NAMALWA (cell line): ENCODE measurements at regions not wholly inside any gene's neighbourhood (a gene's known extent, or its start where the extent isn't known, plus 50 kb on each side); places are given as distances from the start of the nearest gene placed in this dataset.
A peak's percentile ranks its signal among the peaks of the same experiment; 100 is the strongest.

ENCODE experiments used
- DNase-seq: peaks from one replicate; pipeline ENCODE4 v3.0.0-alpha.2; 2015; ENCODE audit warnings: low spot score

DNA sequence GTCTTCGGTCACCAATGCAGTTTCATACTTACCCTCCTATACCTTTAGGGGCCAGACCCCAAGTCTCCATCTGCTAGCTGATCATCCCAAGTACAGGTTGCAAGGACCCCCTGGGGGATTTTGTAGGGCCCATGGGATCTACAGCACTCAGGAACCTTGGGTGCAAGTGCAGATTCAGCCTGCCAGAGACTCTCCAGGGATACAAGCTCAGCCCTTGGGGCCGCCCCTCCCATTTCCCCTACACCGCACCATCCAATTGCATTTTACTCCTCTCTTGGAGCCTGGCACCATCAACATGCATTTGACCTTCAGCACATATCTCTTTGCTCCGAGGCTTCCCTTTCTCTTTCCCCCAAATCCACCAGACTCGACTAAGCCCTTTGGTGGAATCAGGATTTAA lies 154.7 kb upstream of the ZNF536 start:
- DNase-seq: no peak

DNA sequence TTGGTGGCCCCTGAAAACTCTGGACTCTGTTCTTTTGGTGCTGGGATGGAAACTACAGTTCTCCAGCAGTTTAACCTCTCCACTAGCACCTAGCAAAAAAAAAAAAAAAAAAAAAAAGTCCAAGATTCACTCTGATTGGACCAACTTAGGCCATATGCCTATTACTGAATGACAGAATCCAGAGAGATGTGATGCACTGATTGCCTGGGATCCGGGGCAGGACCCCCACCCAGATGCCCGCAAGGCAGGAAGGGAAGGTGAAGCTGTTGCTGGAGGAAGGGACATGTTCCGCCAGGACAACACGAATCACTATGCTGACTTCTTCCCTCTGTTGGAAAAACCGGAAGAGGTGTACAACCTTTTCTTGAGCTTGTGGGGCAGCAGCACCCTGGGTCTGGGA lies 152.5 kb upstream of the ZNF536 start:
- no peak for DNase-seq

DNA sequence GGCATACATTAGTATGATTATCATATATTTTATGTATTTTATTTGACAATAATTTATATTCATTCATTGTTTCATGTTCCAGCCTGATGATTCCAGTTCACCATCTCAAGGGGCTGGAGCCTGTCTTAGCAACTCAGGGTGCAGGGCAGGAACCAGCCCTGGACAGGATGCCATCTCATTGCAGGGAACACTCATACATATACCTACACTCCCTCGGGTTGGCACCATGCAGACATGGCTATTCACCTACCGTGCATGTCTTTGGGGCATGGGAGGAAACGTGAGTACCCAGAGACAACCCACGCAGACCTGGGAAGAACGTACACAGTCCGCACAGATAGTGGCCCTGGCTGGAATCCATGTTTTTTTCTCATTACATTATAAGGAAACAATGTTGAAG lies 151.0 kb upstream of the ZNF536 start:
- DNase-seq: no peak

DNA sequence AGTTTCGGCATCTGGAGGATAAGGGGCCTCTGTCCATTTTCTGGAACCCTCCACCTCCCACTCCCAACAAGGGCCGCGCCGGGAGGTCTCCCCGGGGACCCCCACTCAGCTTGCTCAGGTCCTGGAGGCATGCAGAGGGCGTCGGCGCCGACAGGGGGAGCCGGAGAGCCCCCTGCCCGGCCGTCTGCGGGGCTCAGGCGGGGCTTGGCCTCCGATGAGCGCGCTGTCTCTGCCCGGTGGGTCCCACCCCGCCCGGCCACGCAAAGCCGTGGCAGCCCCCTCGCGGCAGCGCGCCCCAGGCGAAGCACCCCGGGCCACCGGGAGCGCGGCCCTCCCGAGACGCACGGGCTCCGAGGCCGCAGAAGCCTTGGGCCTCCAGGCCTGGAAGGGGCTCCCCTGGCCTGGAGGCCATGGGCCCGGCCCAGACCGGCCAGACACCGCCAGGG lies 149.7 kb upstream of the ZNF536 start:
- peak; percentile 25 for DNase-seq

DNA sequence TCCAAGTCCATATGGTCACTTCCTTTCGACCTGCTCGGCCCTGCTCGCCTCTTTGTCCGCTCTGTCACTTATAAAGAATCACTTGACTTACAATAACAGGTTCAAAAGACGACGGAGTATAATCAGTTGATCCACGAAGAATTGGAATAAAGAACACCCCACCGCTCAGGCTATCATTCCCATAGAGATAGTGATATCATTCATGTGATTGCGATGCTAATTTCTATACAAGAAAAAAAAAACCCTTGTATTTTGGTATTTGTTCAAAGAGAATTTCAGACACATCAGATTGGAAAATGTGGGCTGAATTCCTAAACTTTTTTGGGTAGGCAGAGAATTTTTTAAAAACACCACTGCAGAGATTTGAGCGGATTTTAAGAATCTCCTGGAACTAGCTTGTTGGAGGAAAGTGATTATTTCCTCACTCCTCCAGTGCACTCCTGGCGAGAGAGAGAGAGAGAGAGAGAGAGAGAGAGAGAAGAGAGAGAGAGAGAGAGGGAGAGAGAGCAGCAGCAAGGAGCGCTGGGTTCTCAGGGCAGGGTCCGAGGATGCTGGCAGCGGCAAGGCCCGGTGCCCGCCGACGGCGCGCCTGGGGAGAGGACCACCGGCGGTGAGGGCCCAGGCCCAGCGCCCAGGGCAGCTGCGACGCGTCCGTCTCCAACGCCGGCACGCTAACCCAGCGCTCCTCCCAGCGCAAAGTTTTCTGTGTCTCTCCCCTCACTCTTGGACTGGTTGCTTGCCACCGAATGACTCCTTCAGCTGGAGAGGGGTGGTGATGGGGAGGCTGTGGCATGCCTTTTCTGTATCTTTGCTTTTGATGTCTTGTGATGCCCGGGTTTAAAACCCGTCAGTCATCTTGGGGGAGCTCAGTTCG lies 149.0 kb upstream of the ZNF536 start:
- DNase-seq: no peak

DNA sequence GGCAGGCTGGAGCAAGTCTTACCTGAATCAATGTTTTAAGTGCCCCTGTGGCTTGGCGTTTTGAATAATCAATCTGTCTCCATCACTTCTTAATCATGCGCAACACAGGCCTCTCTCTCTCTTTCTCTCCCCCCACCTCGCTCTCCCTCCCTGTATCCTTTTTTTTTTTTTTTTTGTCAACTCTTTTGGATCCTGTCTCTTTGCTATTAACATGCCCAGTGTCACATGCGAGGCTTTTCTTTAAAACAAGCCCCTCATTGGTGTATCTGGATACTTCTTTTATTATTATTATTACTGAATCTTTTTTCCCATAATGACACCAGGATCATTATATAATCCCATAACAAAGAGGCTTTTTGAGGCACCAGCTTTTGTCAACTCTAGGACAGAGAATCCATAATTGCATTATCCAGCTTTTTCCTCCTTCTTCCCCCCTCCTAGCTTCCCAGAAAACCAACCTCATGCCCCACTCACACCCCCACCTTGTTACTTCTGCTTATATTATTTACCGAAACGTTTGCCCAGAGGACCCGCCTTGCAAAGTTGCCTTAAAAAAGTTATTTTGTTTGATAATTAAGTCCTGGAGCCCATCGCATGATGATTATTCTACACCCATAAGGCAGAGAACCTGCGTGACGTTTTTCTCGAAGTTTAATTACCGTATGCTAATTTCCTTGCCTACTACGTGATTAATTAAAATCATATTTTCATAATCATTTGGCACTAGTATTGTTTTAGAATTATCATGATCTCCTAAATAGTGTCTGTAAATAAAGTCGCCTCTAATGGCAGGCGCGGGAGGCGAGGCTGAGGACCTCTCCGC lies 148.1 kb upstream of the ZNF536 start:
- DNase-seq: no peak

DNA sequence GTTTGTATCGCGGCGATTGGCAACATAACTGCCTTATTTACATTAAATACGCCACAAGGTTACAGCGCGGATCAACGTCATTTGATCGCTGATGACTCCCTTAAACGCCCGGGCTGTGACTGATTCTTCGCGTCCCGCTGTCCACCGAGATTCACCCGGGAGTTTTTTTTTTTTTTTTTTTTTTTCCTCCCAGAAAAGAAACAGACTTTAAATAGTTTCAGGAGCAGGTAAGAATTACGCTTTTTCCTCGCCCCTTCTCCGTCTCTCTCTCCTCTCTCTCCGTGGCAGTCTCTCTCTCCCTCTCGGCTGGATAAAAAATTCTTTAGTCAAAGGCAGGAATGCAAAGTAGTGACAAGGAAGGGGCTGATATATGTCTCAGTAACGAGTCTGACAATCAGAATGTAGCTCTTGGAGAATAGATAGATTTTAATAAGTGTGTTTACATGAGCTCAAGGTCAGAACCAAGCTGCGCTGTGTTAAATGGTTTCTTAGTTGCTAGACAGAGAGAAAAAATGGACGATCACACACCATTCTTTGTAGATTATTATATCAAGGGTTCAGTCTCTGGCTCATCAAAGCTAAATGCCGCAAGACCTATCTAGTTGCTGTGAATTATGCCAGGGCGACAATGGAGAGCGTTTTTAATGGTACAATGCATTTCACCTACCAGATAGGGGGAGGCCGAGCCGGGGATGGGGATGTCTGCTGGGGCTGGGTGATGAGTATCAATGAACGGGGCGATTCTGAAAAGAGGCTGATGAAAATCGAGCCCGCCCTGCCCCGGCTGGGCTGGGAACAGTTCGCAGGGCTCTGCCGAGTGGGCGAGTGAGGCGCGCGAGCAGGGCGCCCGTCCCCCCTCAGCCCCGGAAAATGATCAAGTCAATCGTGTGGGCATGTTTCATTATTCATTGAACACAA lies 147.2 kb upstream of the ZNF536 start:
- DNase-seq: no peak

DNA sequence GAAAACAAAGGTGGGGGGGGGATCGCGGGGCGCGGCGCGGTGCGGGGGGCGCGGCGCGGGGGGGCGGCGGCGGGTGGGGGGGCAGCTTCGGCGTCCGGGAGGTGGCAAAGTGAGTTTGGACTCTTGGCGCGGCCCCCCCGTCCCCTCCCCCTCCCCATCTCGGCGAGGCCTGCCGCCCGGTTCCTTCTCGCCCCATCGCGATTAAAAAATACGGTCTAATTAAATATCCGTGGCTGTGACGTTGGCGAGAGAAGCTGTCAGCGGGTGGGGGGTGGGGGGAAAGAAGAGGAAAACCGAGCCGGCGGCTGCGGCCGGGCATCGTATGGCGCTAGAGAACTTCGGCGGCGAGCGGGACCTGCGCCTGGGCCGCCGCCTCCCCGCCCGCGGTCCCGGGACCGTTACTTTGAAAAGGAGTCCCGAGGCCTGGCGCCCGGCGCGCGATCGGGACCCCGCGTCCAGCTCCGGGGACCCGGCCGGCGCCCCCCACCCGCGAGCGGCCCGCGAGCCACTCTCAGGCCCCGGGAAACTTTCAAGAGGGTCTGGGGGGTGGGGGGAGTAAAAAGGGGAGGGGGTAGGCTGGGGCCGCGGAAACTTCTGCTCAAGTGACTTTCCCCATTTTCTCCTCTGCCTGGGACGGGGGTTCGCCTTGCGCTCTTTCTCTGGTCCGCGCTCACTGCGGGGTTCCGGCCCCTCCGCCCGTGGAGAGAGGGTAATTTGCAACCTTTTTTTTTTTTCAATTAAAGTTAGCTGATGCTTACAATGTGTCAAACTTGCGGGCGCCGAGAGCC lies 146.3 kb upstream of the ZNF536 start:
- no peak for DNase-seq

DNA sequence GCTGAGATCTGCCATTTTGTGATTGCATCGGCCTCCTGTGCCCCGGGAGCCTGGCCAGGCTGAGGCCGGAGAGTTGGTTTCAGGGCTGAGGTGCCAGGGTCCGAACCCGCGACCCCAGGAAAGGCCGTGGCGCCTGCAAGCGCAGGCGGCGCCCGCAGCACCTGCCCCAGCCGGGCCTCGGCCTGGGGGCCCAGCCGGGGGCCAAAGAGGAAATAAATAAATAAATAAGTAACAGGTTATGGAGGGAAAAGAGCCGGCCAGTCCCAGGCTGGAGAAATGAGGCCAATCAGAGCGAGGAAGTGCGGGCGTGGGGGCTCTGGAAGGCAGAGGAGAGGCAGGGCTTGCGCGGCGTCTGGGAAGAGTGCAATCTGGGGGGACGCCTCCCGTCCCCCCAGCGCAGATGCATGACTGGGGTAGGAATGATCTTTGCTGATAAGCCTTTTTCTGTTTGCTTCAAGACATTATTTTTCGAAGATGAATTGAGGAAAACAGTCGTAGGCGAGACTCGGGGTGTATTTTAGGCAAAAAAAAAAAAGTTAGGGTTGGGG lies 145.6 kb upstream of the ZNF536 start:
- DNase-seq: no peak

DNA sequence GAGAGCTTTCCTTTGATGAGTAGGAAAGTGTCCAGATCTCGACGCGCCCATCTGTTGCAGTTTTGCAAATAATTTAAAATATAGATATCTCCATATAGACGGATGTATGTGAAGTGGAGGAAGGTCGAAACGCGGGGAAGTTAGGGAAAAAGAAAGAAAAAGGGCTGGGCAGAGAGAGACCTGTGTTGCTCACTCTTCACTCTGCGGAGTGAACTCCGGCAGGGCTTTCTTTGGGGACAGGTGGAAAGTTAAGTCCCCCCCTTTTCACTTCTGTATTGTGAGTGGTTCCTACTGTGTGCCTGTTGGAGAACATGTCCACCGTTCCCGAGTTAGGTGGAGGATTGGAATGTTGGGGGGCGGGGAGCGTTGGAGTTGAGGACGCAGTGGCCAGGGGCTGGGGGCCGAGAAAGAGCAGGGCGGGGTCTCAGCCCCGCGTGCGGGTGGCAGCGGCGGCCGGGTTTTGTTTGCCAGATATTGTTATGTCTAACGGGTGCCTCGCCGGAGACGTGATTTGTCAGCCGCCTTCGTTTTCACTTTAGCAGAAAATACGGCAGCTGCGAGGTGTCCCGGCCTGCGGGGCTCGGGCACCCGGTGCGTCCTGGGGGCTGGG lies 145.1 kb upstream of the ZNF536 start:
- DNase-seq: no peak

DNA sequence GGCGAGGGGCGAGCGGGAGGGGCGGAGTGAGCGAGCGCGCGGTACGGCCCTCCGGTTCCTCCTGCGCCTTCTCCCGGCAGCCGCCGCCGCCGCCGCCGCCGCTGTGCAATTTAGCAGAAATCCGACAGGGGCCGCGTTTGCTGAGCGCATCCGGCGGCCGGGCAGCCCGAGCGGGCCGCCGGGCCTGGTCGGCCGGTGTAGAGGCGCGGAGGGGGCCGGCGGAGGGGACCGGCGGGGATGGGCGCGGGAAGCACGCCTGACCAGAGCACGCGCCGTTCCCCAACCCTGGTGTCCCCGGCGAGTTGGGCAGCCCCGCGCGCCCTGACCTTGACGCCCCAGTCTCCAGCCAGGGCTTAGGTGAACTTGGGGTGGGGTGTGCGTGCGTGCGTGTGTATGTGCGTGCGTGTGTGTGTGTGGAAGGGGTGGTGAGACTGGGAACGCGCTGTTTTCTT lies 144.5 kb upstream of the ZNF536 start:
- no peak for DNase-seq

DNA sequence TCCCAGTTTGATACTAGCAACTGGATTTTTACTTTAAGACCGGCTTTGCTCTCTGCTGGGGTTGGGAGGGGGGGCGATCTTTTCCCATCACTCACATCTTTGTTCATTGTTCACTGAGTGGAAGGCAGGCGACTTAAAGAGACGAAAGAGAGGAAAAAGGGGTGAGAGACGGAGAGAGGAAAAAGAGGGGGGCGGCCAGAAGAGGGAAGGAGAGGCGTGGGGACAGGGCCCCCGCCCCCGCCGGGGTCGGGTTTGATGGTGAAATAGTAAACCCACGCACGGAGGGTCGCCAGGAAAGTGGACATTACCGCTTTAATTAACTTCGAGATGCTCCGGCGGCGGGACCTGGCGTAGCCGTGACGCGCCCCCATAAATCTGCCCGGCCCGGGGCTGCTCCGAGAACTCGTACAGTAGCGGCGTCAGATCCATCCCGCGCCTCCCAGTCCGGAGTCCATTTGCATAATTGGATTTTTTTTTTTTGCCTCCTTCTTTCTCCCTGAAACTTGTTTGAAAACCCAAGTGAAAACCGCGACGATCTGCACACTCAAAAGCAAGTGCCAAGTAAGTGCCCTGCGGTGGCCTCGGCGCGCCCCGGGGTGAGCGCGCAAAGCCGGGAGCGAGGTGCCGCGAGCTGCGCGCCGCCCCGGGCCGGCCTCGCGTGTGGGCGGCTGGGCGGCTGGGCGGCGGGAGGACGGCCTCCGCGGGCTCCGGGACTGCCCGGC lies 143.9 kb upstream of the ZNF536 start:
- DNase-seq: no peak

DNA sequence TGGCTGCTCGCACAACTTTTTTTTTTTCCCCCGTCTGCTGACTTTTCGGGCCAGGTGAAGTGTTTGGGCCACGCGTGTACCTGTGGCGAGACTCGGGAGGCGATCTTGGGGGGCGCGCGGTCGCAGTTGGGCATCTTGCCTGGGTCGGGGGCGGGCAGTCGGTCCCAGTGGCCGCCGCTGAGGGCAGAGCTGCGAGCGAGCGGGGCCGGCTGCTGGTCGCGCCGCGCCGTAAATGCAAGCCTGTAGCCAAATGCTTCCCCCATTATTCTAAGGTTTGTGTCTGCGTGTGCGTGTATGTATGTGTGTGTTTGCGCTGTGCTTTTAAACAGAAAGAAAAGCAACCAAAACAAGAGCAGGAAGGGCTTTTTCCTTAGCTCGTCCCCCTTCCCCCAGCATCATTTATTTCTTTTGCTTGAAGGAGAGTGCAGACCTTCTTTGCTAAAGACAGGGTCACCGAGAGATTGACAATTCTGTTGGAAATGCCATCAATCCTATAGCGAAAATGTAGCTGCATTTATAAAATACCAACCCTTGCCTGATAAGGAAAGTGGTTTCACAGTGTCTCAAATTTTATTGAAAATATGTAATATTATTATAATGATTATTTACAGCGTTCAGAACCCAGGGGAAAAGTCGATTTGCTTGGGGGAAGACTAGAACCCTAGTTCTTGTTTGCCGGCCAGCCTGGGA lies 143.2 kb upstream of the ZNF536 start:
- DNase-seq: no peak

DNA sequence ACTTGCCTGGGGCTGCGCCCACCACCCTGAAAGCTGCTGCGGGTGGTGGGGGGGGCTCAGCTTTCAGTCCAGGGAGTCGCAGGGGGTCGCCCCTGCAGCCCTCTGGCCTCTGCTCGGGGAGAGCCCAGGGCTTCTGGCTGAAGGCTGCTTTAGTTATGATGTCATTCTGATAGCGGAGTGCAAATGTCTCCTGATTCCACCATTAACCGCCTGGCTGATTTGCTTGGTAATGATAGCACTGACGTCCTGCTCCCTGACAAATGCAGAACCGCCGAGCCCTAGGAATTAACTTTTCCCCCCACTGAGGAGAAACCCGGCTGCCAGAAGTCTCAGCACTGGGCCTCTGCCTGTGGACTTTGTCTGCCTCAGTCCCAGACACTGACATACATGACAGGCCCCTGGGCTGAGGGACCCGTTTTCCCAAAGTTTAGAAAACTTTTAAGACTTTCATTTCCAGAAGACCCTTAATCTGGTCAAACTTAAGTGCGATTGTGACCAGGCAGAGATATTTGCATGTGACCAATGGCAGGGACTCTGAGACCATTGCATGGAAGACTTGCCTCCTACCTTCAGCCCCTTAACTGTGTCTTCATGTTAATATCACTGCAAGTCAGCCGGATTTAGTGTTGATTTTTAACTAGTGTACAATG lies 142.5 kb upstream of the ZNF536 start:
- no peak for DNase-seq

DNA sequence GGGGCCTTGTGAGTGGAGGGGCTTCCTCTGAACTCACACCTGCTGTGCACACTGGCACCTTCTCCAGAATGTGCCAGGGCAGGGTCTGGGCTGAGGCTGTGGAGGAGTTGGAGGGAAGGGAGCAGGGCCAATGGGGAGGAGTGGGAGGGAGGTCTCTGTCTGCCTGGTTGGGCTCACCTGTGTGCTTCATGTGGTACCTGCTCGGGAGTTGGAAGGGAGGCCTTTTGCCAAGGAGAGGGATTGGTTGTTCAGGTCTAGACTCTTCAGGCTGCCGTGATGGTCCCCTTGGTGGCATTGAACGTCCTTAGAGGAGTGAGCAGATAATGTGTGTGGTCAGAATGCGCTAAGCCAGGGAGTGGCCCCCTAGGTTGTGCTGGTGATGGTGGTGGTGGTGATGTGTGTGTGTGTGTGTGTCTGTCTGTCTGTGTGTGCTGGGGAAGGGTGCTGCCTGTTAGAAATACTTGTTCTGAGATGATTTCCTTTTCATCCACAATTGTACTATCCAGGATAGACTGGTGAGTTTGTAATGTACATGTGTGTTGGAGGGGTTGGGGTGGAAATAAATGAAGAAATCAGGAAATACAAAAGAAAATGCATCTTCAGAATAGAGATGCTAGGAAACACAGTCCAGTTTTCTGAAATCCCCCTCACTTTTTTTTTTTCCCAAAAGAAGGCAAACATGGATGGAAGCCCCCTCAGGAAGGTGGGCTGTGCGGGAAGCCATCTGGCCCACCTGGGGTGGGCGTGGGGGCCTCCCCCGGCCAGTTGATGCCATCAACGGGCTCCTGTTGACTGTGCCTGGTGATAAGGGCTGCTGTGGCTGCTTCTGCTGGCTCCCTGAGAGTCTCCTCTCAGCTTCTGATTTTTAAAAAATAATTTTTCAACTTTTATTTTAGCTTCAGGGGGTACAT lies 140.5 kb upstream of the ZNF536 start:
- no peak for DNase-seq

DNA sequence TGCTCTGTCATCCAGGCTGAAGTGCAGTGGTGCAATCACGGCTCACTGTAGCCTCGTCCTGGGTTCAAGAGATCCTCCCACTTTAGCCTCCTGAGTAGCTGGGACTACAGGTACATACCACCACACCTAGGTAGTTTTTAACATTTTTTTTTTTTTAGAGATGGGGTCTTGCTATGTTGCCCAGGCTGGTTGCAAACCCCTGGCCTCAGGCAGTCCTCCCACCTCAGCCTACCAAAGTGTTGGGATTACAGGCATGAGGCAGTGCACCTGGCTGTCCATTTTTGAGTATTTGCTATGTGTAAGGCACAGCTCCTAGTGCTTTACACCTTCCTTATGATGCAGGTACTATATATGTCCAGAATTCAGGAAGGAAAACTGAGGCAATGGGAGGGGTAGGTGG lies 138.8 kb upstream of the ZNF536 start:
- no peak for DNase-seq

DNA sequence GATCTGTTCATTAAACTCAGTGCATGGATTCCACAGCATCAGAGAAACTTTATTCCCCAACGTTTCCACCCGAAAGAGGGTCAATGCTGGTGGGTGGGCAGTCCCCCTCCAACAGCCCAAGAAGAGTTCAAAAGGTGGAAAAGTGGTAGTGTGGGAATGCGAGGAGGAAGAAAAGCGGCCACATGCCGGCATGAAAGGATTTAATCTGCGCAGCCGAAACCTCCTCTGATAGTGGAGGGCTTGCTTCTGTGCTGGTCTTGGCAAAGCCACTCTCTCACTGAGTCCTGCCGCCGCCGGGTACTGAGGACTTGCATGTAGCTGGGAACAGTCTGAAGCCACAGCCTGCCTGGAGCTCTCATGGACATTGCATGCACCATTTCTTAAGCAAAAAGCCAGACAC lies 136.2 kb upstream of the ZNF536 start:
- DNase-seq: no peak

DNA sequence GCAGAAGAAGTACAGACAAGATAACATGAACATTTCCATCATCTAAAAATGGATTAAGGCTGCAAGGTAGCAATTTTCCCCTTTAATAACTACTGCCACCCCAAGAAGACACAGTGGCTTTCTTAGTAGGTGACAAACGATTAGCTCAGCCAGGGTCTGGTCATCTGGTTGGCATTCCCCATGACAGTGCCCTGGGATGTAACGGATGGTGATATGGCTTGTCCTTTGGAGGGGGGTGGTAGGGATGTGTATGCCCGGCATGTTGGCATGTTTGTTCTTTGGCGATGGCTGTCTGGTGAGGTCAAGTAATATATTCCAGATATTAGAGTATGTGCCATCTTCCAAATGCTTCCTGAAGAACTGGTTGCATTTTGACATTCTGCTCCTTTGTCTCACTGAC lies 135.6 kb upstream of the ZNF536 start:
- DNase-seq: no peak
